ENCODE measurements at regions not wholly inside any gene's neighbourhood (a gene's known extent, or its start where the extent isn't known, plus 50 kb on each side); places are given as distances from the start of the nearest gene placed in this dataset.

GRCh38 chr9:79880626-79881025 is 308.9 kb downstream of the TLE4 start:
- no peak for TF ChIP-seq CTCF (IDR thresholded peaks at IDR 0.05; ENCODE audit: extremely low read depth, missing control alignments)
- DNase-seq (ENCODE audit: low spot score) = no peak

- no peak for TF ChIP-seq CTCF (IDR thresholded peaks at IDR 0.05; ENCODE audit: extremely low read depth, missing control alignments)
- DNase-seq (ENCODE audit: low spot score) = no peak
Observed at GRCh38 chr9:79877943-79878602, 306.3 kb downstream of the TLE4 start.

- no peak for TF ChIP-seq CTCF (IDR thresholded peaks at IDR 0.05; ENCODE audit: extremely low read depth, missing control alignments)
- DNase-seq (ENCODE audit: low spot score) = no peak
Observed at GRCh38 chr9:79868567-79869189, 296.9 kb downstream of the TLE4 start.

- DNase-seq (ENCODE audit: low spot score) = no peak
- no peak for TF ChIP-seq CTCF (IDR thresholded peaks at IDR 0.05; ENCODE audit: extremely low read depth, missing control alignments)
Observed at GRCh38 chr9:79862921-79863890, 291.4 kb downstream of the TLE4 start.

- no peak for TF ChIP-seq CTCF (IDR thresholded peaks at IDR 0.05; ENCODE audit: extremely low read depth, missing control alignments)
- DNase-seq (ENCODE audit: low spot score) = no peak
Observed at GRCh38 chr9:79858508-79858907, 286.7 kb downstream of the TLE4 start.

GRCh38 chr9:79857188-79857587 is 285.4 kb downstream of the TLE4 start:
- no peak for DNase-seq (ENCODE audit: low spot score)
- TF ChIP-seq CTCF (IDR thresholded peaks at IDR 0.05; ENCODE audit: extremely low read depth, missing control alignments) = no peak

- no peak for DNase-seq (ENCODE audit: low spot score)
- no peak for TF ChIP-seq CTCF (IDR thresholded peaks at IDR 0.05; ENCODE audit: extremely low read depth, missing control alignments)
Observed at GRCh38 chr9:79847074-79847473, 275.3 kb downstream of the TLE4 start.
